ENCODE measurements at regions not wholly inside any gene's neighbourhood (a gene's known extent, or its start where the extent isn't known, plus 50 kb on each side); places are given as distances from the start of the nearest gene placed in this dataset.

- DNase-seq, result no peak
Observed at GRCh38 chr18:27478459-27478858, 293.4 kb upstream of the CHST9 start.

DNA sequence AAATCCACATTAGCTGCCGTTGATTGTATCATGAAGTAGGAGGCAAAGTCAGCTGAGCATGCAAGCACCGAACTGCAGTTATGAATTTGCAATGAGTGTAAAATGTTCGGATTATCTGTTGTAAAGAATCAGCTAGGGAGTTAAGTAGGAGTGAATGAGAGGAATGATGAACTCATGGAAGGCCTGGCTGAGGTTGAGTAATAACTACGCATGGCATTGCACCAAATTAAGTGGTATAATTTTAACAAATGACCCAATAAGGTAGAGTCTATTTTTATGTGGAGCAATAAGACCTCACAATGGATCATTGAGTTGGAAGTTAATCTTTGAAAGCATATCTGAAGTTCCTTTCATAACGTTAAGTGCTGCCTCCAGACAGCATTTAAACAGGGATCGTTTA lies 288.2 kb upstream of the CHST9 start:
- no peak for DNase-seq

- DNase-seq, result no peak
Observed at GRCh38 chr18:27467073-27467472, 282.0 kb upstream of the CHST9 start.

DNA sequence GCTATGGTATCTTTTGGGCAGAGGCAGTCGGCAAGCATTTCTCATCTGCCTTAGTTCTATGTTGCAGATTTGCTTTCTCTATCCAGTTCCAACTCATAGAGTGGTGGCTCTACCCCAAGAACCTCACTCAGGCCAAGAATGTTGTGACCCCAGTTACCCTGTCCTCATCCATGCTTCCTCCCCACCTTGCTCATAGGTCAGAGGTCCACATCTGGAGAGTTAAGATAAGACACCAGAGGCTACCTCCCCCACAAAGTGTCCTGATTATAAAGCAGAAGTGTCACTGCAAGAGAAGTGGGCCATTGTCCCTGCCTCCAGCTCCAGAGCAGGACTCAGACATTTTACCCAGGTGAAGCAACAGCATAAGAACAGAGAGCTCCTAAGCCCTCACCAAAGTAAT lies 276.8 kb upstream of the CHST9 start:
- no peak for DNase-seq

GRCh38 chr18:27449104-27449503 lies 264.0 kb upstream of the CHST9 start:
- DNase-seq, result no peak

DNA sequence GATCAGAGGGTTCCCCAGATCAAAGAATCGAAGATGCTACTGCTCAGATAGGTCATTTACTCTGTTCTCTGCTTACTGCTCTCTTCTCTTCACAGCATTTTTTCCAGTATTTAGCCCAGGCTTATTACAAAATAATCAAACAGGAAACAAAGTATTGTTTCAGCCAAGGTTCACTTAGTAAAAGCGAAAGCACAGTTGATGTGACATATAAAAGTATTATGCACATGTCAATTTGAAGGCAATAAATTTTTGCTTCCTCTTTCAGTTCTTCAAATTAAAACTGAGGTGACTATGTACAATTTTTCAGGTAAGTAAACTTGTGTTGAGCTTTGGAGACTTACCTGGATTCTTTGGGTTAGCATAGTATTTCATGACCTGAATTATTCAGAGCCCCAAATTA lies 262.8 kb upstream of the CHST9 start:
- DNase-seq, result no peak

DNA sequence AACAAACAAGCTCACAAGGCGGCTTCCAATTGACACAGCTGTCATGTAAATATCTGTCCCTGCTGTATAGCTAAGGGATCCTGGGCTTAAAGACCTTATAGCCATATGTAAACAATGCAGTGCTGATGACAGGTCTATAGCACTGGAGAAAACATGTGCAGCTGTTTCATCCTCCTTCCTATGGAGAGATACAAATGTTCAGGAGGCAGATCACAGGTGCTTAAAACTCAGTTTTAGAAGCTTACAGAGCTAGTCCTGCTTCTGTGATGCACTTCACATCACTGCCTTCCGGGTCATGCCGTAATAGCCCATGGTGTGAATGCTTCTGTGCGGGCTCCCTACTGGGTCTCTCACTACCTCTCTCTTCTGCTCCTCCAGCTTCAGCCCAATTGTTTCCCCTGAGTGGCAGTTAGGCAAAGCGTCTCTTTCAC lies 262.4 kb upstream of the CHST9 start:
- no peak for DNase-seq

DNA sequence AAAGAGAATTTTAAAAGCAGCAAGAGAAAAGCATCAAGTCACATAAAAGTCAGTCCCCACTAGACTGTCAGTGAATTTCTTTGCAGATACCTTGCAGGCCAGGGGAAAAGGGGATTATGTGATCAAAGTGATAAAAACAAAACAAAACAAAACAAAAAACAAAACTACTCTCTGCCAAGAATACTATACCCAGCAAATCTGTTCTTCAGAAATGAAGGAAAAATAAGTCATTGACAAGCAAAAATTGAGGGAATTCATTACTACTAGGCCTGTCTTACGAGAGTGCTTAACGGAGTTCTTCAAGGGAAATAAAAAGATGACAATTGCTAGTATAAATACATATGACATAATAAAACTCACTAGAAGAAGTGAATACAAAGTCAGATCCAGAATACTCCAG lies 245.5 kb upstream of the CHST9 start:
- no peak for DNase-seq

DNA sequence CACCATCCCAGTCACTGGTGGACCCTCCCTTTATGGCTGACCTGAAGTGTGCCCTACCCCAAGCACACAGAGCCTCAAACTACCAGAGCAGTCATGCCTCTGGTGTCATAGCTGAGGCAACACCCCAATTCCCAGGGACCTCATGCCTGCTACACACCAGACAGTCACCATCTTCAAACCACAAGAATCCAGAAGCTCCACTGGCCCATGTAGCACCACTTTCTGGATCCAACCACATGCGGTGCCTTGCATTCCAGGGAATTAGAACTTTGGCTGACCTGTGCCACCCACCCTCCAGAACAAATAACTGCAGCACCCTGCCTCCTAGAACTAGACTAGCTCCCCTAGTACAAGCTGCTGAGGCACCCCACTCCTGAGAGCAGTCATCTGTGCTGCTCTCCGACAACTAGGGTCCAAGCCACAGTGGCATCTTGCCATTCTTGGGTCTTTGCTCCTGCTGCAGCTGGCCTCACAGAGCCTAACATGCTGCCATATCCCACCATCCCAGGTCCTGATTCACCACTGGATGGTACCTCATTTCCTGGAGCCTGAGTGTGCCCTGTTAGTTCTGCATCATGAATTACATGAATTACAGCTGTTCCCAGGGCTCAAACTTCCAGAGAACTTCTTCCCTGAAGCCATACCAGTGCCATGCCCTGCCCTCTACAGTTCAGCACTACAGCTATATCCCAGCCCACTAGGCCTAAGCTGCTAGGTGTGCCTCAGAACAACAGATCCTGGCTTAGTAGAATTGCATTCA lies 243.8 kb upstream of the CHST9 start:
- no peak for DNase-seq

DNA sequence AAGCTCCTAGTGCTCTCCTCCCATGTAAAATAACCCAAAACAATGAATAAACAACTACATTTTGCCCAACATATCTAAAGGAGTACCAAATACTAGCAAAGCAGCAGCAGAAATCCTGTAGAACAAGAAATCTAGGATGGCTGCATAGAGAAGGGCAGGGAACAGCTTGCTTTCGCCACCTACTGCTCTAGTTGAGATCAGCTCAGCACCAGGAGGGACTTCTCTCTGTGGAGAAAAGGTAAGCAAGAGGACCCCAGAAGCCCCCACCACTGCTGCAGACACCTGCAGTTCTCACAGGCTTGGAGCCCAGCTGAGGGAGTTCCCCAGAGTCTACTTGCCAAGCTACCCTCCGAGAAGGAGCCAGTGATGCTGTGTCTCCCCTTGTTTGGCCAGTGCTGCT lies 243.0 kb upstream of the CHST9 start:
- DNase-seq, result no peak

GRCh38 chr18:27423581-27423980 lies 238.5 kb upstream of the CHST9 start:
- no peak for DNase-seq

DNA sequence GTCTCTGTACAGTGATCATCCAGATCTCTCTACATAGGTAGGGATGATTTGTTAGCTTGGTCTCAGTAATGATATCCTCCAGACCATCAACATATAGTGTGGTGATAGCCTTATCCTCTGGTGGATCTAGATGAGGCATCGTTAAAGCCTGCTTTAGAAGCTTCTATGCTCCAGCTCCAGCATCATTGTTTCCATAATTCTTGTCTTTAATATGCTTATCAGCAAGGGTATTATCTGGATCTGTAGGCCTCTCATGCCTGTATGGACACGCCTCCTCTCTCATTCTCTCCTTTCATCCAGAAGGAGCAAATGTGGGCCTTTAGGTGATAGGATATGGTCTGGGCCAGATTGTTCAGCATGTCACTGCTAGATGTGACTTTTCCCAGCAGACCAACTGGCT lies 234.5 kb upstream of the CHST9 start:
- no peak for DNase-seq

- DNase-seq, result no peak
Observed at GRCh38 chr18:27415495-27415894, 230.4 kb upstream of the CHST9 start.

GRCh38 chr18:27414682-27415081 lies 229.6 kb upstream of the CHST9 start:
- no peak for DNase-seq

GRCh38 chr18:27413495-27414401 lies 228.6 kb upstream of the CHST9 start:
- DNase-seq, result peak; percentile 73

GRCh38 chr18:27412556-27412955 lies 227.4 kb upstream of the CHST9 start:
- DNase-seq, result no peak

GRCh38 chr18:27411911-27412310 lies 226.8 kb upstream of the CHST9 start:
- no peak for DNase-seq

DNA sequence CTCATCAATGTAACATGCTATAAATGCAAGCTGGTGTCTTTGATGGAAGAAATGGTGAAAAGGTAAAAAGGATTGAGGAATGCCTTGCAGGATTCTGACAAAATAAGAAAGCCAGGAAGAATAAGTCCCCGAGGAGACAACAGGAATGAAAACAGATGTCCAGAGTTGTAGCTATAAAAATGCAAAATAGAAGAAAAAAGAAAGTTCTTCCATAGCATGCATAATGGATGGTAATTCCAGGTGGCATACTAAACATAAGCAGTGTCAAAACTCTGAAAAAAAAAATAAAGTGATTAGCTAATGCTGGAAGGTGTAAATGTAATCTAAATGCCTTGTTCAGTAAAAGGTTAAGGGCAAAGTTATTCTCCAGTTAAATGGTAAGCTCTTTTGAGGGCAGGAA lies 225.9 kb upstream of the CHST9 start:
- no peak for DNase-seq

GRCh38 chr18:27404855-27405254 lies 219.7 kb upstream of the CHST9 start:
- DNase-seq, result no peak

- DNase-seq, result no peak
Observed at GRCh38 chr18:27400001-27400400, 214.9 kb upstream of the CHST9 start.

GRCh38 chr18:27395752-27396151 lies 210.6 kb upstream of the CHST9 start:
- DNase-seq, result no peak

DNA sequence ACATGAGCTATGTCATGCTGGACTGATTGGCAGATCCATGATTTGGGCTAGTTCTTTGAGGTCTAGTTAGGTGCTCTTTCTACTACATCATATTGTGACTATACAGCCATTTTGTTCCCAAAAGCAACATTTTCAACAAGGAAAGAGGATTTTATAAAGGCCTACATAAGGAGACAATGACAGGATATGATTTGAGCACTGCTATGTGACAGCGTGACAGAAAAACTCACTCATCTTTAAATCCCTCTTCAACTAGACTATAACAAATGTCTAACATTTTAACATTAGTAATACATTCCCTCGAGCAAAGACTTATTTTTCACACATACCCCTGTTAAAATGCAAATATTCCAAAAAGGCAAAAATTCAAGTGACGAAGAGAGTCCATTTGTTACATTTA lies 209.6 kb upstream of the CHST9 start:
- no peak for DNase-seq

DNA sequence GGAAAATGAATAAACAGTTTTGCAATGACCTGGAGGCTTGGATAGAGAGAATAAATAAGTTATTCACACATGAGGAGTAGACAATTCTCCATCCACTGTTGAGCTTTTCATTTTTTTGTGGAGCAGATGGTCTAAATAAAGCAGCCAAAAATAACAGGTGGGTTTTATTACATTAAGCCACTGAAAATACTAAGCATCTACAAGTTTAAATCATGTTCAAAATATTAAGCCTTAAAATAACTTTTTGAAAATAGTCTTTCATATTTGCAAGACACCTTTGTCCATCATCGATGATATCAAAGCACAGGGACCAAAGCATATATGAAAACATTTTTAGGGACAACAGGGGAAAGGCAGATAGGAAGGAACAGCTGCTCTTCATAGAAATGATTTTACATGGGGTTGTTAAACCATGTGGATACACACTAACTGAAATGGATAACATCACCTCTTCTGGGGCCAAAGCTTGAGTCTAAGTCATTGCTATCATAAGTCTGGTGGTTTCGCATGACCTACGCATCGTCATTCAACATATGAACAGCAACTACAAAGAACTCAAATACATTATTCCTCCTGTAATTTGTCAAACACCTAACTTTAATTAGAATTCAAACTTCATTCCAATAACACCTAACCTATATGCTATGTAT lies 197.6 kb upstream of the CHST9 start:
- DNase-seq, result no peak
